Subcutaneous abdominal adipose tissue (tissue), 5 donors: ENCODE measurements at regions not wholly inside any gene's neighbourhood (a gene's known extent, or its start where the extent isn't known, plus 50 kb on each side); places are given as distances from the start of the nearest gene placed in this dataset.
A peak's percentile ranks its signal among the peaks of the same experiment; 100 is the strongest.
"Not testable (repeated sequence)": the region's sequence is repeated elsewhere in the genome, so short reads cannot be mapped to it uniquely, and the experiment has no call there.

Source experiments
- H3K27ac ChIP-seq: one replicate; pipeline ENCODE4 v1.7.0; 2013; ENCODE audit warnings: low read depth, mild to moderate bottlenecking, inconsistent platforms, low read length, moderate library complexity
- H3K27me3 ChIP-seq, 5 donors: one replicate each; pipeline ENCODE4 v1.7.0; 2013; ENCODE audit warnings: low read length in 5 of 5, inconsistent platforms in 1 of 5; ENCODE audit not compliant: control insufficient read depth in 5 of 5, insufficient read depth in 4 of 5
- H3K36me3 ChIP-seq, 5 donors: one replicate each; pipeline ENCODE4 v1.7.0; 2013; ENCODE audit warnings: low read length in 5 of 5; ENCODE audit not compliant: control insufficient read depth in 5 of 5, insufficient read depth in 5 of 5
- H3K4me1 ChIP-seq, 5 donors: one replicate each; pipeline ENCODE4 v1.7.0; 2013; ENCODE audit warnings: low read length in 5 of 5, mild to moderate bottlenecking in 3 of 5, moderate library complexity in 1 of 5; ENCODE audit not compliant: control insufficient read depth in 5 of 5, insufficient read depth in 5 of 5
- H3K4me3 ChIP-seq, 5 donors: one replicate each; pipeline ENCODE4 v1.7.0; 2013; ENCODE audit warnings: low read length in 5 of 5, low read depth in 1 of 5
- H3K9ac ChIP-seq, 5 donors: one replicate each; pipeline ENCODE4 v1.7.0; 2013; ENCODE audit warnings: low read length in 5 of 5, mild to moderate bottlenecking in 4 of 5, moderate library complexity in 3 of 5
- H3K9me3 ChIP-seq, 5 donors: one replicate each; pipeline ENCODE4 v1.7.0; 2013; ENCODE audit warnings: low read length in 5 of 5; ENCODE audit not compliant: control insufficient read depth in 5 of 5
- donor health status: healthy.
- donor health status: healthy.
- donor health status: healthy.
- donor health status: healthy.
- donor health status: healthy.

DNA sequence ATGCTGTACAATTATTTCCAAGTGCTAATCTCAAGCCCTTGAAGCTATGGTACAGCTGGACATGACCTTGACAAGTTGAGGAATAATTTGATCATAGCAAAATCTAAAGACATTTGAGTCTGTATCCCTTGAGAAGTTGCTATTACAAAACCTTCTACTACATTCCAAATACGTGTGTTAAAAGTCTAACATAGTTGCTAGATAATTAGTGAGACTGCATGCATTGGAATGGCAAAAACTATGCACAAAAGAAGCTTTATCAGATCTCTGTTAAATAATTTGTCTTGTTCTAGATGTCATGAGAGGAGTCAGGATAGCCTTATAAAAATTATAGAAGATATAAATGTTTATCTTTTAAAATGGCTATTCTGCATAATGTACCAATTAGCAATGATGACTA lies 127.8 kb downstream of the GJA1 start:
- Histone ChIP-seq H3K36me3 (no peaks in the 10 kb centered on the region), H3K9ac (no peak overlapping the region), H3K4me3 (no peak overlapping the region), H3K27me3 (no peaks in the 10 kb centered on the region), H3K4me1 (no peaks in the 10 kb centered on the region), H3K27ac (no peak overlapping the region), H3K9me3 (peaks cover 3 to 21% (median 19%) of the 10 kb centered on the region in 5 donors)

- peaks cover 3 to 21% (median 19%) of the 10 kb centered on the region in 5 donors for H3K9me3 ChIP-seq
- not testable (repeated sequence) for H3K27me3 ChIP-seq, H3K36me3 ChIP-seq, H3K4me1 ChIP-seq, H3K9ac ChIP-seq, H3K4me3 ChIP-seq, H3K27ac ChIP-seq
Observed at GRCh38 chr6:121564529-121564928, 129.1 kb downstream of the GJA1 start.

DNA sequence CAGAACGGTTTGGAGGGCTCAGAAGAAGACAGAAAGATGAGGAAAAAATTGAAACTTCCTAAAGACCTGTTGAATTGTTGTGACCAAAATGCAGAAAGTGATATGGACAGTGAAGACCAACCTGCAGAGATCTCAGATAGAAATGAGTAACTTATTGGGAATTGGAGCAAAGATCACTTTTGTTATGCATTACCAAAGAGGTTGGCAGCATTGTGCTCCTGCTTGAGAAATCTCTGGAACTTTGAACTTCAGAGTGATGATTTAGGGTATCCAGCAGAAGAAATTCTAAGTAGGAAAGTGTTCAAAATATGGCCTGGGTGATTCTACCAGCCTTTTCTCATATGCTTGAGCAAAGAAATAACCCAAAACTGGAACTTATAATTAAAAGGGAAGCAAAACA lies 136.0 kb downstream of the GJA1 start:
- no peak overlapping the region for H3K9ac ChIP-seq
- H3K4me1 ChIP-seq, result peaks cover 0 to 9% (median 0%) of the 10 kb centered on the region in 5 donors
- H3K27me3 ChIP-seq, result no peaks in the 10 kb centered on the region
- H3K36me3 ChIP-seq, result no peaks in the 10 kb centered on the region
- H3K4me3 ChIP-seq, result no peak overlapping the region
- H3K9me3 ChIP-seq, result peaks cover 0 to 3% (median 0%) of the 10 kb centered on the region in 5 donors
- no peak overlapping the region for H3K27ac ChIP-seq

DNA sequence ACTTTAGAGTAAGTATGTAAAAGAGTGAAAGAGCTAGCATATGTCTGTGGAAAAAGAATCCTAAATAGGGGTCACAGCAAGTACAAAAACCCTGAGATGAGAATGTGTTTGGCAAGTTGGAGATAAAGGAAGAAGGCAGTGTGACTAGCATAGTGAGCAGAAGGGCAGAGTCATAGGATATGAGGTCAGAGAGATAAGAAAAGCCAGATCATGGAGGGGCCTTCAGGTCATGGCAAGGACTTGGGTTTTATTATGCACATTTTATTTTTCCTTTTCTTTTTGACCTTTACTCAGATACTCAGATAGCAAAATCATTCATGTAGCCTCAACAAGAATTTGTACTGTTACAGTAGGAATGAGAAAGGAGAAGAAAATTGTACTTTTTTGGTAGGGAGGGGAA lies 138.0 kb downstream of the GJA1 start:
- Histone ChIP-seq H3K4me3 (no peak overlapping the region), H3K9me3 (peaks cover 0 to 3% (median 0%) of the 10 kb centered on the region in 5 donors), H3K36me3 (no peaks in the 10 kb centered on the region), H3K9ac (peak overlapping the region in 1 of 5 donors; percentile 20), H3K27ac (peak overlapping the region; percentile 26), H3K4me1 (peaks cover 0 to 9% (median 0%) of the 10 kb centered on the region in 5 donors), H3K27me3 (no peaks in the 10 kb centered on the region)

DNA sequence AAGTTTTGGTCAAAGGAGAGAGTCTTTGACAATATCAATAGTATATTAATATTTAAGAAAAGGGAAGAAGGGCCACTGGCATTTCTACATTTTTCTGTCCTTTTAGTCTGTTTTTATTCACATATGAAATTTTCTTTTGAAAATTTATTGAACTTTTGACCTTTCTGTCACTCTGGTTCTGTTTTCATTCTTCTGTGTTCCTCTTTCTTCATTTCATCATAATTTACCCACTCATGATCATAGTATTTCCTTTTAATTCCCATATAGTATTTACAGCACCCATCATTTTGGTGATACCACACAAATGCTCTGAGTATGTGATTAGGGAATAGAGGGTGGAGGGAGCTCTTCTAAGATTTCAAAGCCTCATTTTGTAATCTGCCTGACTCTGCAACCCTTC lies 142.8 kb downstream of the GJA1 start:
- H3K9me3 ChIP-seq, result no peaks in the 10 kb centered on the region
- H3K4me3 ChIP-seq, result no peak overlapping the region
- peaks cover 0 to 9% (median 0%) of the 10 kb centered on the region in 5 donors for H3K4me1 ChIP-seq
- H3K27me3 ChIP-seq, result no peaks in the 10 kb centered on the region
- H3K27ac ChIP-seq, result no peak overlapping the region
- no peaks in the 10 kb centered on the region for H3K36me3 ChIP-seq
- no peak overlapping the region for H3K9ac ChIP-seq

GRCh38 chr6:121579478-121579877 lies 144.0 kb downstream of the GJA1 start:
- H3K9me3 ChIP-seq, result no peaks in the 10 kb centered on the region
- H3K4me1 ChIP-seq, result peaks cover 0 to under 1% (median 0%) of the 10 kb centered on the region in 5 donors
- H3K36me3 ChIP-seq, result no peaks in the 10 kb centered on the region
- no peak overlapping the region for H3K9ac ChIP-seq
- no peak overlapping the region for H3K4me3 ChIP-seq
- H3K27ac ChIP-seq, result no peak overlapping the region
- H3K27me3 ChIP-seq, result no peaks in the 10 kb centered on the region

DNA sequence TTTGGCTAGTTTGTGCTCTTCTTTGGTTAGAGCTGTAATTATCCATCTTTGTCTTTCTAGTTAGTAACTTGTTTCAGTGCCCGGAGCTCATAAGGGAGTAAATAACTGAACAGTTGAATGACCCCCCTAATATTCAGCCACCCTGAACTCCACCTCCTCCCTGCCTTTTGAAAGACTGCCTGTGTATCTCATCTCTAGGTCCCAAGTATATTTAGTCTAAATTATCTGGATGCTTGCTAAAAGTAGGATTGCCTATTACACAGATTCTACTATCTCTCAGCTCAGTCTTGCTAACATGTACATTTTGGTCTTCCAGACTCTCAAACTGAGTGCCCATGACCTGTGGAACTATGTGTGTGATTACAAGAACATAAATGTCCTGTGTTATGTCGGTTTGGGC lies 145.9 kb downstream of the GJA1 start:
- H3K9me3 ChIP-seq, result no peaks in the 10 kb centered on the region
- H3K27me3 ChIP-seq, result no peaks in the 10 kb centered on the region
- H3K4me1 ChIP-seq, result peaks cover 0 to 2% (median 0%) of the 10 kb centered on the region in 5 donors
- no peak overlapping the region for H3K27ac ChIP-seq
- H3K9ac ChIP-seq, result no peak overlapping the region
- no peak overlapping the region for H3K4me3 ChIP-seq
- H3K36me3 ChIP-seq, result no peaks in the 10 kb centered on the region

DNA sequence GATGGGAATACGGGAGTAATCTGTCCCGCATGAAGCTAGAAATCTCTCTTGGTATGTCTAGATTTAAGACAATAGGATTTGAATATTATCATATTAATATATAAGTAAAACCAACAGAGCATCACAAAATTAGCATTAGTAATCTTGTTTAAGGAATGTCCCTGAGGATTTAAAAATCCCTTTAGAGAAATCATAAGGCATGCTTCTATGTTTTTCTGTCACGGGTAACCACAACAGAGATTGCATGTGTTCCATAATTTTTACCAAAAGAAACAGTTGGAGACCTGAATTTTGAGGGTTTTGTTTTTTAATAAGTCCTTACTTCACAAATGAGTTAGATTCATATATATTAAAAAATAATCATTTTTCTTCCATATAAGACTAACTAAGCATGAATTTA lies 146.8 kb downstream of the GJA1 start:
- Histone ChIP-seq H3K27ac (no peak overlapping the region), H3K4me1 (peaks cover 0 to 2% (median 0%) of the 10 kb centered on the region in 5 donors), H3K36me3 (no peaks in the 10 kb centered on the region), H3K9me3 (no peaks in the 10 kb centered on the region), H3K27me3 (no peaks in the 10 kb centered on the region), H3K9ac (no peak overlapping the region), H3K4me3 (no peak overlapping the region)

DNA sequence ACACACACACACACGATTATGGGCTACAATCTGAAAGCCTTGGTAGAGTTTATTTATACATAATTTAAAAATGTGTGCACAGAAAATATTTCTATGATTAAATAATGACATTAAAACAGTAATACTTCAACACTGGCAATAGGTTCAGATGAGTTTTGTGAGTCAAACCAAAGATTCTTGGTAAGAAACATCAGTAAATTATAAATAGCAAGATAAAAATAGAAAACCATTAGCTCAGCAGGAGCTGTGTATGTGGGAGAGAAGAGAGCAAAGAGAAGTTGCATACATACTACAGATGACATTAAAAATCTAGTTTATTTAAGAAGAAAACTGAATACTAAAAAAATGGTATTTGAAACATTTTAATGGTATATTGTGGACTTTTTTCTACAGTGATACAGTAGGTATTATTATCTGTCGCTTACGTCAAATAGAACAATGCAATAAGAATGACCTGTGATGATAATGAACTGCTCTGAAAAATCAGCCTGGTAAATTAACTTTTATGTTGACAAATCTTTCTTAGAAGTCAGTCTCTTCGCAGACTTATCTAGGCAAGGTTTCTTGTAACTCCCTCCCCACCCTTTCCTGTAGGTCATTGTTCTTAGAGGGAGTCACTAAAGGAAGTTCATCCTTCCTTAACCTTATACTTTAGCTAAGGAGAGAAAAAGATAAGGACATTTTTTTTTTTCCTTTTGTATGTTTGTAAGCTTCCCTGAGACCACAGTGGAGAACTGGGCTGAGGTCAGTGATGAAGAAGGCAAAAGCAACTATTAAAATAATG lies 149.3 kb downstream of the GJA1 start:
- H3K9ac ChIP-seq, result no peak overlapping the region
- H3K9me3 ChIP-seq, result no peaks in the 10 kb centered on the region
- H3K27ac ChIP-seq, result no peak overlapping the region
- H3K4me1 ChIP-seq, result peaks cover 0 to 2% (median 0%) of the 10 kb centered on the region in 5 donors
- no peak overlapping the region for H3K4me3 ChIP-seq
- no peaks in the 10 kb centered on the region for H3K27me3 ChIP-seq
- H3K36me3 ChIP-seq, result no peaks in the 10 kb centered on the region

GRCh38 chr6:121590438-121590837 lies 155.0 kb downstream of the GJA1 start:
- Histone ChIP-seq H3K4me3 (no peak overlapping the region), H3K9me3 (no peaks in the 10 kb centered on the region), H3K27me3 (no peaks in the 10 kb centered on the region), H3K36me3 (no peaks in the 10 kb centered on the region), H3K9ac (no peak overlapping the region), H3K4me1 (peaks cover 0 to 8% (median 0%) of the 10 kb centered on the region in 5 donors), H3K27ac (no peak overlapping the region)
